VCaP (cell line): ENCODE measurements at regions not wholly inside any gene's neighbourhood (a gene's known extent, or its start where the extent isn't known, plus 50 kb on each side); places are given as distances from the start of the nearest gene placed in this dataset.

ENCODE experiments used
- H3K27ac ChIP-seq: fragments of 450-650 bp; 2 replicates; pipeline ENCODE4 v1.5.1; 2017
- CTCF ChIP-seq: fragments of 450-650 bp; conservative IDR thresholded peaks from 2 replicates; pipeline ENCODE4 v1.5.1; 2017; ENCODE audit warnings: mild to moderate bottlenecking, moderate library complexity

DNA sequence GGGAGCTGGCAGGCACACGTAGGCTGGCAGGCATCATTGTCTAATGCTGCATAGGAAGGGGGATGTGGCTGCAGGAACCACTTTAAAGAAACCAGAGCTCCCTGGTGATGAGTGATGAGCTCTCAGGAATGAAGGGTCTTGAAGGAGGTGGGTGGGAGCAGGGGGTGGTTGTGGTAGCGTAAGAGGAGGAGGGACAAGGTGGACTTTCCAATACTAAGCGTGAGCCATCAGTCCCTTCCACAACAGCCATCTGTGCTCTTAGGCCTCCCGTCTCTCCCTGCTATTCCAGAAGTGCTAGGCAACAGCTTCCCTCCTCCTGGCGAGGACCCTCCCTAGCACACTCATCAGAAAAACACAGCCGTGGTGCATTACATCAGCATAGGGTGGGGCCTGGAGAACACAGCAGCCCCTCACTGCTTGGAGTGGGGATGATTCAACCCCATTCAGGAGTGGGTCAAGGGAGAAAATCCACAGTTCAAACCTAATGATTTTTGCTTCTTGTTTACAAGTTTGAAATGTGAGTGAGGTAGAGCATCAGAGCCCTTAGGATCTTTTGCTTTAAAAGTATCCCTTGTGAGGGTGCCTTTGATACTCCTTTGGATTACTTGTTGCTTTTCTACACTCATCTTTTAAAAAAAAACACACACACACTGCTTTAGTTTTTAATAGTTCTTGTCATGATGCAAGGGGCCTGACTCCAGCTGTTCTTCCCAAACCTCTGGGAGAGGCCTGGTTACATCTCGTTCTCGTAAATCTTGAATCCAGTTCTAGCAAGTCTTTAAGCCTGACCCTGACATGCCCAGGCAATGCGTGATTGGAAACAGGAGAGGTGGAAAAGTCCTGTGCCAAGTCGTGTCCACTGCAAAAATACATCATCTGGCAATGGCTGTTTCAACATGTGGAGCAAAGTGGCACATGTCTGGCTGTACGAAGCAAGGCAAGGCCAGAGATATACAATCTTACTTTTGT is 356.4 kb upstream of the DDHD1 start:
- TF ChIP-seq CTCF = no peak
- no peak overlapping the region for H3K27ac ChIP-seq

DNA sequence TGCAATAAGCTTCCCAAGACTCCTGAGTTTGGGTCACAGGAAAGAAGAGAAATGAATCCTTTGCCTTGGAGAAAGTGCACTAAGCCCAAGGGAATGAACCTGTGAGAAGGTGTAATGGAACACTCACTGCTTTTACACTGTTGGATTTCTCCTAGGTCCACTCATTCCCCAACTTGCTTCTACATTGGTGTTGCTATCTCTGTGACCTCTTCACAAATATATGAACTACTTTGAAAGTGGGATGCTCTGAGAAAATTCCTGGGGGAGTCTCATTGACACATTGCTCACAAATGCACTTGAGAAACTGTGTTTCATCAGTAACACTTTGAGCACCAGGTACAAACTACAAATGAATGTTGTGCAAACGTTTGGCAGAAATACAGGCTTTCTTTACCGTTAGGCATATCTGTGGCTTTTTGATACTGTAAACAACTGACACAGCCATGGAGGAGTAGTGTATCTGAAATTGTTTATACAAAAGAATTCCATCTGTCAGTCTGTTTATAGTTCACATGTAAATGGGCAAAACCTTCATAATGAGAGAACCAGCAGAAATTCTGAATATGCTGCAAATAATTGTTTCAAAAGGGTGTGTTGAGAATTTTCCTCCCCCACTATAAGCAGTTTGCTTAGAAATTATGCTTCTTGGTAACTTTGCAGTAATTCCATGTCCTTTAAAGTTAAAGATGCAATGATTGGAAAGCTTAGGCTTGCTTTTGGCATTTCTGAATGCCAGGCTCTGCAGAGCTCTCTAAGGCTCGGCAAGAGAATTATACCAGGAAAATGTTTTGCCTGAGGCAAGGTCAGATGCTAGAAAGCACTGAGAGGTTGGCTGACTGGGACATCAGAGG is 348.5 kb upstream of the DDHD1 start:
- no peak overlapping the region for H3K27ac ChIP-seq
- no peak for TF ChIP-seq CTCF

GRCh38 chr14:53500191-53500590 is 347.1 kb upstream of the DDHD1 start:
- no peak for TF ChIP-seq CTCF
- no peak overlapping the region for H3K27ac ChIP-seq

- H3K27ac ChIP-seq = no peak overlapping the region
- no peak for TF ChIP-seq CTCF
Measured at GRCh38 chr14:53496668-53497067, 343.5 kb upstream of the DDHD1 start.

GRCh38 chr14:53495846-53496343 is 342.8 kb upstream of the DDHD1 start:
- H3K27ac ChIP-seq = no peak overlapping the region
- no peak for TF ChIP-seq CTCF

GRCh38 chr14:53494587-53494986 is 341.5 kb upstream of the DDHD1 start:
- TF ChIP-seq CTCF = no peak
- no peak overlapping the region for H3K27ac ChIP-seq

DNA sequence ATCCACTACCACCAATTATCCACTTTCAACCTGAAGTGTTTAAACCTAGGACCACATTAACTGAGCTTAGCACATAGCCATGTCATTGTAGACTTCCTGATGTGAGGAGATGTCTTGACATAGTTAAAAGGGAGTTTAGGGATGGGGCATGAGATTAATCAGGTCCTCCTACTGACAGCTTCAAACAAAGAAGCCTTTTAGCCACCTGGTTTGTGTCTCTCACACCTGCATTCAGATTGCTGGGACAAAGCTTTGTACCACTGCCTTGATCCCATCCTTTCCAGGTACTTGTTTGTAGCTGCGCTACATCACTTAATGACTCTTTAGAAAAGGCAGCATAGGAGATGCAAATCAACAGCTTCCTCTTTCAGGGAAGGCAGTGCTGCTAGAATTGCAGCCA is 340.7 kb upstream of the DDHD1 start:
- TF ChIP-seq CTCF = no peak
- no peak overlapping the region for H3K27ac ChIP-seq
